ENCODE measurements at regions not wholly inside any gene's neighbourhood (a gene's known extent, or its start where the extent isn't known, plus 50 kb on each side); places are given as distances from the start of the nearest gene placed in this dataset.

DNA sequence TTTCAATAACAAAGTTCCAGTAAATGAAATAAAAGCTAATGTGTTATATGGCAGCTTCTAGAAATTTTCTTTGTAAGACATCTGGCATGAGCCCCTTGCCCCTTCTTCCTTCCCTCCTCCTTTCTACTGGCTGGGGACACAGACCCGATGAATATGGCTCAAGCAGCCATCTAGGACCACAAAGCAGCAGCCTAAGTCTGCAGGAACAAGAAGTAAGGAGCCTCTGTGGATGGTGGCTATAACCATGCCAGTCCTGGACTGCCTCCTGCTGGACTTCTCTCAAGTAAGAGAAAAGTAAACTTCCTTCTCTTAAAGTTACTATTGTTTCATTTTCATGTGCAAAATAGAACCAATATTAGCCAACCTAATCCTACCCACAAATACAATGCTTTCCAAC is 114.9 kb upstream of the DST start (continued):
- TF ChIP-seq, protein P1, sequence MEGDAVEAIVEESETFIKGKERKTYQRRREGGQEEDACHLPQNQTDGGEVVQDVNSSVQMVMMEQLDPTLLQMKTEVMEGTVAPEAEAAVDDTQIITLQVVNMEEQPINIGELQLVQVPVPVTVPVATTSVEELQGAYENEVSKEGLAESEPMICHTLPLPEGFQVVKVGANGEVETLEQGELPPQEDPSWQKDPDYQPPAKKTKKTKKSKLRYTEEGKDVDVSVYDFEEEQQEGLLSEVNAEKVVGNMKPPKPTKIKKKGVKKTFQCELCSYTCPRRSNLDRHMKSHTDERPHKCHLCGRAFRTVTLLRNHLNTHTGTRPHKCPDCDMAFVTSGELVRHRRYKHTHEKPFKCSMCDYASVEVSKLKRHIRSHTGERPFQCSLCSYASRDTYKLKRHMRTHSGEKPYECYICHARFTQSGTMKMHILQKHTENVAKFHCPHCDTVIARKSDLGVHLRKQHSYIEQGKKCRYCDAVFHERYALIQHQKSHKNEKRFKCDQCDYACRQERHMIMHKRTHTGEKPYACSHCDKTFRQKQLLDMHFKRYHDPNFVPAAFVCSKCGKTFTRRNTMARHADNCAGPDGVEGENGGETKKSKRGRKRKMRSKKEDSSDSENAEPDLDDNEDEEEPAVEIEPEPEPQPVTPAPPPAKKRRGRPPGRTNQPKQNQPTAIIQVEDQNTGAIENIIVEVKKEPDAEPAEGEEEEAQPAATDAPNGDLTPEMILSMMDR (IDR thresholded peaks at IDR 0.05 in 2 of 3, conservative IDR thresholded peaks at IDR 0.05 in 1 of 3; ENCODE audit: control insufficient read depth in 2 of 3, extremely low read depth in 1 of 3, insufficient read depth in 1 of 3, low read depth in 3 of 3, low read length in 3 of 3), result peak; percentile 42 to 49 (median 43); a peak in 5 of 6 replicates
- TF ChIP-seq, protein P2, sequence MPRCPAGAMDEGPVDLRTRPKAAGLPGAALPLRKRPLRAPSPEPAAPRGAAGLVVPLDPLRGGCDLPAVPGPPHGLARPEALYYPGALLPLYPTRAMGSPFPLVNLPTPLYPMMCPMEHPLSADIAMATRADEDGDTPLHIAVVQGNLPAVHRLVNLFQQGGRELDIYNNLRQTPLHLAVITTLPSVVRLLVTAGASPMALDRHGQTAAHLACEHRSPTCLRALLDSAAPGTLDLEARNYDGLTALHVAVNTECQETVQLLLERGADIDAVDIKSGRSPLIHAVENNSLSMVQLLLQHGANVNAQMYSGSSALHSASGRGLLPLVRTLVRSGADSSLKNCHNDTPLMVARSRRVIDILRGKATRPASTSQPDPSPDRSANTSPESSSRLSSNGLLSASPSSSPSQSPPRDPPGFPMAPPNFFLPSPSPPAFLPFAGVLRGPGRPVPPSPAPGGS (IDR thresholded peaks at IDR 0.05; ENCODE audit: borderline replicate concordance, insufficient read depth, low read depth, low read length, poor library complexity, severe bottlenecking), result no peak

DNA sequence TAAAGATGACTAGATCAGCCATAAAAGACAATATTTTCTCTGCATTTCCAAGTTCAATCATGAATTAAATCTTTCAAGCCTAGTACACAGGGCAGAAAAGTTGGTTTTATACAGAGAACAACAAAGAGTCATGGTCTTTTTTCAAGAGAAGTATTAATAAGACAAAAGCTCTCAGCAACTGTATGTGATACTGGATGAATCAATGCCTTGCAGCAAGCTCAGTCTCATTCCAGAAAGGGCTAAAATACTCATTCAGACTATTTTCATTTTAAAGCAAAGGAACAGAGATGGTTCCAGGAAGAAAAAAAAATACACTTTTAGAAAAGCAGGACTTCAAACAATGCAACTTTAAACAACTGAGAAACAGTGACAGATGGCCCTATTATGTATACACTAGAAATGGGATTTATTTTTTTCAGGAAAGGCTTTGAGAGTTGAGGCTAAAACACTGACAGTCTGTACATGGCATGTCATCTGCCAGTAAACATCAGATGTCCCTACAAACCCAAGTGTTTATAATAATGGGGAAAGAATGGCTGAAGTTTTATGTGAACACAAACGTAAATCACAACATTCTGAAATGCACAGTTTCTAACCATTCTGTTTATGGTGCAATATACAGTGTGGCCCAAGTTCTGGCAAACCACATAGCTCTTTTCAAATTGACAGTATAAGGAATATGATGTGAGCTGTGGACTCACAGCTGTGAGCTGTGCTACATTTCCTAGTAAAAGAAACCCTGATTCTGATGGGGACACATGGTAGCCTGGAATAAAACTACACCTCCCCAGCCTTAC is 114.3 kb upstream of the DST start:
- WGBS (ENCODE audit: insufficient coverage, insufficient replicate concordance, low lambda C conversion rate, missing lambda C conversion rate), result 45% methylated on average over 1 of the region's 1 CpG
- TF ChIP-seq GABPA (IDR thresholded peaks at IDR 0.05; ENCODE audit: low read depth), result no peak
- Histone ChIP-seq H2AFZ (ENCODE audit: control insufficient read depth, low read depth, low read length) (no peak overlapping the region), H3K27ac (ENCODE audit: control insufficient read depth, insufficient read depth) (peak overlapping the region; percentile 54), H3K9ac (ENCODE audit: control insufficient read depth, insufficient read depth, low read length) (no peak overlapping the region; the same call in 1 of the 2 replicates), H3K9me3 (replicated peaks; ENCODE audit: control insufficient read depth, insufficient read depth, low read length) (peaks cover 2% of the 10 kb centered on the region; the same call in 1 of the 3 replicates), H4K20me1 (ENCODE audit: control insufficient read depth, insufficient read depth) (no peaks in the 10 kb centered on the region), H3K4me1 (ENCODE audit: control insufficient read depth, insufficient read depth, low read length) (peaks cover 70% of the 10 kb centered on the region), H3K27me3 (replicated peaks in 1 of 2; ENCODE audit: control insufficient read depth in 2 of 2, insufficient read depth in 2 of 2, low read length in 1 of 2) (no peaks in the 10 kb centered on the region), H3K4me3 (no peak overlapping the region), H3K36me3 (ENCODE audit: control insufficient read depth in 2 of 2, insufficient read depth in 2 of 2, low read length in 1 of 2) (no peaks in the 10 kb centered on the region), H3K4me2 (ENCODE audit: control insufficient read depth, insufficient read depth) (peak overlapping the region; percentile 59), H3K79me2 (ENCODE audit: control insufficient read depth, insufficient read depth, low read length) (peaks cover 83% of the 10 kb centered on the region)
- FAIRE-seq, result peak; percentile 44
- no peak for ATAC-seq
- ChIA-PET RAD21 (ENCODE audit: unreplicated experiment) (interaction anchor here (0.9 to 15.3 kb wide), 12 partner anchors 10 to 215 kb away, joined by 3 to 450 read pairs (median 6); no protein-coding TSS in a partner anchor), CTCF (interaction anchor here (1.2 to 19.5 kb wide), 26 partner anchors 7 to 186 kb away, joined by 3 to 494 read pairs (median 9); partner anchors contain the start of gene DST), POLR2A (interaction anchor here (0.5 to 1.8 kb wide), 7 partner anchors 9 to 87 kb away, joined by 3 to 15 read pairs (median 4); no protein-coding TSS in a partner anchor), SMC1A (ENCODE audit: uncharacterized antibody, unreplicated experiment) (interaction anchor here (0.7 to 20.4 kb wide), 29 partner anchors 10 to 208 kb away, joined by 3 to 396 read pairs (median 4); partner anchors contain the start of gene DST)
- in situ Hi-C loops (cut with MboI), result no loop called here
- no peak for DNase-seq (ENCODE audit: low read depth, low spot score)
- intact Hi-C loops (cut with micrococcal nuclease; ENCODE audit: unreplicated experiment), result loop anchor here (1.0 to 5.0 kb wide), 2 partner anchors 48 to 115 kb away; partner anchors contain the start of gene DST
- BruUV-seq (replicated peaks), result no TSS peak
